Adrenal gland (tissue), 9 donors: ENCODE measurements at regions not wholly inside any gene's neighbourhood (a gene's known extent, or its start where the extent isn't known, plus 50 kb on each side); places are given as distances from the start of the nearest gene placed in this dataset.

Experiments
- DNase-seq, 7 donors: peaks; one replicate each; pipeline ENCODE4 v3.0.0-alpha.2; 2019 to 2020
- H3K27ac ChIP-seq, 5 donors: fragments of 200-600 bp; sonication (generic) in 4 of 5; 1 replicate in 3 of 5; 2 replicates in 2 of 5; pipeline versions ENCODE4 v1.5.1 to v1.8.0; 2016 to 2020; ENCODE audit warnings: mild to moderate bottlenecking in 1 of 5
- H3K27me3 ChIP-seq: fragments of 200-600 bp; 2 replicates; pipeline ENCODE4 v1.8.0; 2021
- H3K36me3 ChIP-seq, 2 donors: fragments of 200-600 bp; replicated peaks in 1 of 2; 1 replicate in 1 of 2; 2 replicates in 1 of 2; pipeline versions ENCODE4 v1.5.1 to v1.8.0; 2018 to 2022
- H3K4me1 ChIP-seq, 2 donors: fragments of 200-600 bp; replicated peaks in 1 of 2; 1 replicate in 1 of 2; 2 replicates in 1 of 2; pipeline versions ENCODE4 v1.5.1 to v1.8.0; 2018 to 2021
- H3K4me3 ChIP-seq, 4 donors: fragments of 200-600 bp; sonication (generic) in 3 of 4; one replicate each; pipeline ENCODE4 v1.5.1; 2016 to 2018
- H3K9me3 ChIP-seq, 3 donors: fragments of 200-600 bp; sonication (generic) in 1 of 3; replicated peaks in 1 of 3; 1 replicate in 2 of 3; 2 replicates in 1 of 3; pipeline versions ENCODE4 v1.5.1 to v1.8.0; 2016 to 2021
- CTCF ChIP-seq, 6 experiments: fragments of 450-650 bp in 4 of 6; fragments of 200-600 bp in 2 of 6; sonication (generic) in 1 of 6; IDR thresholded peaks; 1 replicate in 5 of 6; 2 replicates in 1 of 6; pipeline versions ENCODE4 v1.5.1 to v1.8.0; 2016 to 2021; ENCODE audit warnings: antibody characterized with exemption in 6 of 6, mild to moderate bottlenecking in 2 of 6, moderate library complexity in 1 of 6
- POLR2A ChIP-seq, 2 donors: fragments of 450-650 bp; IDR thresholded peaks; one replicate each; pipeline ENCODE4 v1.6.1; 2017; ENCODE audit warnings: antibody characterized with exemption in 2 of 2, mild to moderate bottlenecking in 2 of 2, moderate library complexity in 1 of 2
- WGBS, 4 donors: extraction: QIAGEN DNeasy Blood & Tissue Kit in 2 of 4; methylation state at CpG; one replicate each; pipeline versions ENCODE4 v1.1.5 to v1.1.7; 2013 to 2017; 5-methylcytosine and 5-hydroxymethylcytosine counted together
- intact Hi-C, 2 donors: fragments of 100-400 bp; cut with DNase I; formaldehyde crosslinking; loops; one replicate each; pipeline versions ENCODE4 v1.14.1 to v1.15.0; 2022 to 2023
- donor health status: healthy with polysubstance abuse.
- donor health status: Bipolar disorder and iron deficiency.
- donor health status: DM: yes; HTN: yes; CAD: no.
- donor health status: DM: no; HTN: no; CAD: no.
- donor health status: DM: no; HTN: no; CAD: no.

GRCh38 chr17:55644346-55644745, 78.3 kb downstream of the TMEM100 start:
- H3K36me3 ChIP-seq, result no peaks in the 10 kb centered on the region
- intact Hi-C loops, result loop anchor here in 1 of 2 donors (5.0 kb wide), 1 partner anchor 117 kb away; no protein-coding TSS in a partner anchor

GRCh38 chr17:55642741-55643140, 79.9 kb downstream of the TMEM100 start:
- no peaks in the 10 kb centered on the region for H3K27me3 ChIP-seq
- WGBS, 4 donors, result 59 to 84% (median 71%) methylated on average over 1 of the region's 1 CpG

More at GRCh38 chr17:55644346-55644745, 78.3 kb downstream of the TMEM100 start:
- no peak for DNase-seq
- TF ChIP-seq CTCF (IDR thresholded peaks at IDR 0.05) (no peak), POLR2A (IDR thresholded peaks at IDR 0.05) (no peak)
- H3K4me3 ChIP-seq, result no peak overlapping the region
- 79 to 88% (median 86%) methylated on average over 5 of the region's 5 CpGs for WGBS, 4 donors
- H3K9me3 ChIP-seq, result no peaks in the 10 kb centered on the region
- H3K27ac ChIP-seq, result no peak overlapping the region
- H3K4me1 ChIP-seq, result peaks cover 0 to 4% of the 10 kb centered on the region in 2 donors
- H3K27me3 ChIP-seq, result peaks cover 5% of the 10 kb centered on the region

GRCh38 chr17:55641676-55642081, 81.0 kb downstream of the TMEM100 start:
- no peak overlapping the region for H3K27ac ChIP-seq
- peak; percentile 48 to 88 (median 74) for DNase-seq
- H3K36me3 ChIP-seq, result no peaks in the 10 kb centered on the region
- intact Hi-C loops, result loop anchor here in 1 of 2 donors (5.0 kb wide), 1 partner anchor 114 kb away; no protein-coding TSS in a partner anchor
- peak; percentile 40 to 64 (median 52) for TF ChIP-seq CTCF (IDR thresholded peaks at IDR 0.05)
- TF ChIP-seq POLR2A (IDR thresholded peaks at IDR 0.05), result no peak
- no peaks in the 10 kb centered on the region for H3K9me3 ChIP-seq
- no peak overlapping the region for H3K4me3 ChIP-seq
- H3K27me3 ChIP-seq, result no peaks in the 10 kb centered on the region
- WGBS, 4 donors, result 21 to 28% (median 25%) methylated on average over 2 to 3 of the region's 3 CpGs
- peaks cover 0 to 4% of the 10 kb centered on the region in 2 donors for H3K4me1 ChIP-seq

More at GRCh38 chr17:55642741-55643140, 79.9 kb downstream of the TMEM100 start:
- H3K27ac ChIP-seq, result no peak overlapping the region
- DNase-seq, result no peak
- TF ChIP-seq CTCF (IDR thresholded peaks at IDR 0.05), result no peak
- TF ChIP-seq POLR2A (IDR thresholded peaks at IDR 0.05), result no peak
- no peaks in the 10 kb centered on the region for H3K9me3 ChIP-seq
- no peak overlapping the region for H3K4me3 ChIP-seq
- intact Hi-C loops, result loop anchor here in 1 of 2 donors (5.0 kb wide), 1 partner anchor 115 kb away; no protein-coding TSS in a partner anchor
- H3K36me3 ChIP-seq, result no peaks in the 10 kb centered on the region
- H3K4me1 ChIP-seq, result peaks cover 0 to 4% of the 10 kb centered on the region in 2 donors

- H3K4me3 ChIP-seq, result no peak overlapping the region
- intact Hi-C loops, result no loop called here
These were observed 83.6 kb downstream of the TMEM100 start for GRCh38 chr17:55639096-55639495.

More at GRCh38 chr17:55639096-55639495, 83.6 kb downstream of the TMEM100 start:
- H3K9me3 ChIP-seq, result no peaks in the 10 kb centered on the region
- H3K36me3 ChIP-seq, result no peaks in the 10 kb centered on the region
- WGBS, 4 donors, result 70 to 91% (median 78%) methylated on average over 3 to 4 of the region's 4 CpGs
- no peak for DNase-seq
- TF ChIP-seq POLR2A (IDR thresholded peaks at IDR 0.05) (no peak), CTCF (IDR thresholded peaks at IDR 0.05) (no peak)
- peaks cover 0 to 4% of the 10 kb centered on the region in 2 donors for H3K4me1 ChIP-seq
- H3K27ac ChIP-seq, result no peak overlapping the region
- H3K27me3 ChIP-seq, result no peaks in the 10 kb centered on the region
